Renal pelvis (tissue), 1 donor: ENCODE measurements at regions not wholly inside any gene's neighbourhood (a gene's known extent, or its start where the extent isn't known, plus 50 kb on each side); places are given as distances from the start of the nearest gene placed in this dataset.
A peak's percentile ranks its signal among the peaks of the same experiment; 100 is the strongest.
"Not testable (repeated sequence)": the region's sequence is repeated elsewhere in the genome, so short reads cannot be mapped to it uniquely, and the experiment has no call there.

Experiments used
- DNase-seq: peaks from one replicate; pipeline ENCODE4 v3.0.0-alpha.2; 2013

GRCh38 chr1:222064388-222065211 is 322.7 kb upstream of the DUSP10 start:
- DNase-seq: no peak

GRCh38 chr1:222062640-222063039 is 320.8 kb upstream of the DUSP10 start:
- no peak for DNase-seq

GRCh38 chr1:222061711-222062359 is 319.9 kb upstream of the DUSP10 start:
- DNase-seq: no peak

GRCh38 chr1:222060210-222060916 is 318.5 kb upstream of the DUSP10 start:
- DNase-seq: no peak

GRCh38 chr1:222058249-222058648 is 316.4 kb upstream of the DUSP10 start:
- DNase-seq: no peak

- DNase-seq: no peak
These were observed 315.3 kb upstream of the DUSP10 start for GRCh38 chr1:222057162-222057561.

- DNase-seq: no peak
These were observed 312.5 kb upstream of the DUSP10 start for GRCh38 chr1:222054416-222054815.

- no peak for DNase-seq
These were observed 312.0 kb upstream of the DUSP10 start for GRCh38 chr1:222053790-222054294.

GRCh38 chr1:222051311-222051710 is 309.4 kb upstream of the DUSP10 start:
- not testable (repeated sequence) for DNase-seq

GRCh38 chr1:222049661-222050060 is 307.8 kb upstream of the DUSP10 start:
- not testable (repeated sequence) for DNase-seq

- no peak for DNase-seq
These were observed 307.3 kb upstream of the DUSP10 start for GRCh38 chr1:222049176-222049575.

GRCh38 chr1:222048094-222048595 is 306.3 kb upstream of the DUSP10 start:
- no peak for DNase-seq

- DNase-seq: no peak
These were observed 305.5 kb upstream of the DUSP10 start for GRCh38 chr1:222047366-222047765.

- DNase-seq: no peak
These were observed 304.9 kb upstream of the DUSP10 start for GRCh38 chr1:222046684-222047263.

GRCh38 chr1:222045786-222046185 is 303.9 kb upstream of the DUSP10 start:
- DNase-seq: no peak

GRCh38 chr1:222045236-222045635 is 303.3 kb upstream of the DUSP10 start:
- no peak for DNase-seq

- DNase-seq: peak; percentile 84
These were observed 301.8 kb upstream of the DUSP10 start for GRCh38 chr1:222043444-222044292.

- no peak for DNase-seq
These were observed 300.2 kb upstream of the DUSP10 start for GRCh38 chr1:222042120-222042519.

GRCh38 chr1:222040955-222041354 is 299.1 kb upstream of the DUSP10 start:
- DNase-seq: peak; percentile 48

- DNase-seq: peak; percentile 44
These were observed 298.4 kb upstream of the DUSP10 start for GRCh38 chr1:222040121-222040805.
